ENCODE measurements at regions not wholly inside any gene's neighbourhood (a gene's known extent, or its start where the extent isn't known, plus 50 kb on each side); places are given as distances from the start of the nearest gene placed in this dataset.
A peak's percentile ranks its signal among the peaks of the same experiment; 100 is the strongest.
"Not testable (repeated sequence)": the region's sequence is repeated elsewhere in the genome, so short reads cannot be mapped to it uniquely, and the experiment has no call there.

GRCh38 chrX:95218976-95219375 lies 1465.7 kb upstream of the DIAPH2 start:
- DNase-seq: no peak

- DNase-seq: no peak
Observed at GRCh38 chrX:95248386-95248785, 1436.3 kb upstream of the DIAPH2 start.

- peak; percentile 5 for DNase-seq
Observed at GRCh38 chrX:95290455-95290854, 1394.2 kb upstream of the DIAPH2 start.

GRCh38 chrX:95291561-95291960 lies 1393.1 kb upstream of the DIAPH2 start:
- peak; percentile 0 for DNase-seq

- DNase-seq: no peak
Observed at GRCh38 chrX:95318882-95319281, 1365.8 kb upstream of the DIAPH2 start.

- DNase-seq: no peak
Observed at GRCh38 chrX:95325185-95325584, 1359.5 kb upstream of the DIAPH2 start.

GRCh38 chrX:95330292-95330691 lies 1354.3 kb upstream of the DIAPH2 start:
- DNase-seq: no peak

GRCh38 chrX:95332530-95332929 lies 1352.1 kb upstream of the DIAPH2 start:
- DNase-seq: no peak

GRCh38 chrX:95346856-95347255 lies 1337.8 kb upstream of the DIAPH2 start:
- DNase-seq: peak; percentile 13

GRCh38 chrX:95350774-95351488 lies 1333.7 kb upstream of the DIAPH2 start:
- DNase-seq: no peak

- DNase-seq: no peak
Observed at GRCh38 chrX:95367286-95367685, 1317.4 kb upstream of the DIAPH2 start.

GRCh38 chrX:95382799-95383198 lies 1301.8 kb upstream of the DIAPH2 start:
- no peak for DNase-seq

- no peak for DNase-seq
Observed at GRCh38 chrX:95383778-95384177, 1300.9 kb upstream of the DIAPH2 start.

GRCh38 chrX:95427389-95427788 lies 1257.3 kb upstream of the DIAPH2 start:
- DNase-seq: no peak

GRCh38 chrX:95435198-95435597 lies 1249.4 kb upstream of the DIAPH2 start:
- no peak for DNase-seq

- DNase-seq: peak; percentile 0
Observed at GRCh38 chrX:95441836-95442235, 1242.8 kb upstream of the DIAPH2 start.

- DNase-seq: no peak
Observed at GRCh38 chrX:95484781-95485180, 1199.9 kb upstream of the DIAPH2 start.

GRCh38 chrX:95505721-95506120 lies 1178.9 kb upstream of the DIAPH2 start:
- no peak for DNase-seq

GRCh38 chrX:95509474-95509873 lies 1175.2 kb upstream of the DIAPH2 start:
- DNase-seq: no peak

GRCh38 chrX:95524018-95524417 lies 1160.6 kb upstream of the DIAPH2 start:
- DNase-seq: not testable (repeated sequence)

- DNase-seq: no peak
Observed at GRCh38 chrX:95536111-95536510, 1148.5 kb upstream of the DIAPH2 start.

GRCh38 chrX:95536661-95537060 lies 1148.0 kb upstream of the DIAPH2 start:
- no peak for DNase-seq

- no peak for DNase-seq
Observed at GRCh38 chrX:95539041-95539440, 1145.6 kb upstream of the DIAPH2 start.

GRCh38 chrX:95549552-95549951 lies 1135.1 kb upstream of the DIAPH2 start:
- DNase-seq: not testable (repeated sequence)

GRCh38 chrX:95585321-95585720 lies 1099.3 kb upstream of the DIAPH2 start:
- no peak for DNase-seq
